Stomach (tissue), 8 donors: ENCODE measurements at regions not wholly inside any gene's neighbourhood (a gene's known extent, or its start where the extent isn't known, plus 50 kb on each side); places are given as distances from the start of the nearest gene placed in this dataset.

ENCODE experiments used
- DNase-seq, 2 donors: peaks; one replicate each; pipeline versions ENCODE4 v3.0.0 to v3.0.0-alpha.2; 2013 to 2019
- H3K27ac ChIP-seq, 5 donors: fragments of 200-600 bp in 4 of 5; sonication (generic) in 4 of 5; one replicate each; pipeline ENCODE4 v1.5.1; 2013 to 2019; ENCODE audit warnings: mild to moderate bottlenecking in 1 of 5, moderate library complexity in 1 of 5
- H3K27me3 ChIP-seq, 3 donors: fragments of 200-600 bp; sonication (generic); one replicate each; pipeline ENCODE4 v1.5.1; 2017 to 2019; ENCODE audit warnings: mixed run types in 1 of 3
- H3K36me3 ChIP-seq, 4 donors: fragments of 200-600 bp; sonication (generic); 1 replicate in 3 of 4; 2 replicates in 1 of 4; pipeline ENCODE4 v1.5.1; 2016 to 2019
- H3K4me1 ChIP-seq, 4 donors: fragments of 200-600 bp; sonication (generic); one replicate each; pipeline ENCODE4 v1.5.1; 2016 to 2019
- H3K4me3 ChIP-seq, 4 donors: fragments of 200-600 bp; sonication (generic) in 3 of 4; one replicate each; pipeline ENCODE4 v1.5.1; 2016 to 2019; ENCODE audit warnings: mild to moderate bottlenecking in 1 of 4
- H3K9me3 ChIP-seq, 4 donors: fragments of 200-600 bp; sonication (generic); one replicate each; pipeline ENCODE4 v1.5.1; 2016 to 2019
- EP300 ChIP-seq: sonication (generic); formaldehyde crosslinking; IDR thresholded peaks from one replicate; pipeline ENCODE4 v1.6.1; 2017; ENCODE audit warnings: antibody characterized with exemption
- POLR2A ChIP-seq, 4 donors: fragments of 450-650 bp; IDR thresholded peaks; one replicate each; pipeline ENCODE4 v1.6.1; 2016; ENCODE audit warnings: antibody characterized with exemption in 4 of 4, control low read depth in 2 of 4, mild to moderate bottlenecking in 1 of 4, moderate library complexity in 1 of 4
- POLR2AphosphoS5 ChIP-seq, 3 donors: sonication (generic); formaldehyde crosslinking; IDR thresholded peaks; one replicate each; pipeline ENCODE4 v1.6.1; 2016; ENCODE audit warnings: antibody characterized with exemption in 3 of 3
- WGBS, 5 donors: extraction: QIAGEN DNeasy Blood & Tissue Kit in 3 of 5; methylation state at CpG; one replicate each; pipeline versions ENCODE4 v1.1.5 to v1.1.7; 2013 to 2018; 5-methylcytosine and 5-hydroxymethylcytosine counted together
- intact Hi-C: fragments of 100-400 bp; cut with DNase I; formaldehyde crosslinking; loops from one replicate; pipeline ENCODE4 v1.15.1; 2023; ENCODE audit warnings: low total_unique reads
- TF ChIP-seq, protein P1 (sequence below), 7 experiments: fragments of 450-650 bp in 4 of 7; fragments of 200-600 bp in 3 of 7; sonication (generic) in 3 of 7; IDR thresholded peaks; one replicate each; pipeline ENCODE4 v1.5.1; 2016 to 2019; ENCODE audit warnings: antibody characterized with exemption in 7 of 7, control low read depth in 2 of 7, mild to moderate bottlenecking in 1 of 7
- donor health status: healthy with polysubstance abuse.
- donor health status: Bipolar disorder and iron deficiency.
- donor health status: healthy.

DNA sequence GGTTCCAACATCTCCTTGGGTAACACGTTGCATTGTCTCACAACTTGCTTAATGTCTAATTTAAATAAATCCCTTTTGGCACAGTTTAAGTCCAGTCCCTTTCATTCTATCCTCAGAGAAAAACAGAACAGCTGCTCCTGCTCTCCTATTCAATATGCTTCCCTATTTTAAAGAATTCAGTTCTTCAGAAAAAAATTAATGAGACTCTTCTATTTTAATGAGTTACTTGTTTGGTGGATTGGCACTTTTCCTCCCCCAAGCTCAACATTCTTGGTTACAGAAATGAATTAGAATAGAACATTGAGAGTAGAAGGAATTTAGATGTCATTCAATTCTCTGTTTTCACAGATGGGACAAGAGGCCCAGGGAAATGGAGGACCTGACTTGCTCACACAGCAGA, 116.9 kb upstream of the ATP8B1 start:
- H3K4me1 ChIP-seq, result peaks cover 0 to 17% (median 12%) of the 10 kb centered on the region in 4 donors
- no peaks in the 10 kb centered on the region for H3K27me3 ChIP-seq
- intact Hi-C loops, result no loop called here
- WGBS, 5 donors, result 68 to 91% (median 78%) methylated on average over 1 of the region's 1 CpG
- no peak for TF ChIP-seq POLR2A (IDR thresholded peaks at IDR 0.05)
- TF ChIP-seq, protein P1, sequence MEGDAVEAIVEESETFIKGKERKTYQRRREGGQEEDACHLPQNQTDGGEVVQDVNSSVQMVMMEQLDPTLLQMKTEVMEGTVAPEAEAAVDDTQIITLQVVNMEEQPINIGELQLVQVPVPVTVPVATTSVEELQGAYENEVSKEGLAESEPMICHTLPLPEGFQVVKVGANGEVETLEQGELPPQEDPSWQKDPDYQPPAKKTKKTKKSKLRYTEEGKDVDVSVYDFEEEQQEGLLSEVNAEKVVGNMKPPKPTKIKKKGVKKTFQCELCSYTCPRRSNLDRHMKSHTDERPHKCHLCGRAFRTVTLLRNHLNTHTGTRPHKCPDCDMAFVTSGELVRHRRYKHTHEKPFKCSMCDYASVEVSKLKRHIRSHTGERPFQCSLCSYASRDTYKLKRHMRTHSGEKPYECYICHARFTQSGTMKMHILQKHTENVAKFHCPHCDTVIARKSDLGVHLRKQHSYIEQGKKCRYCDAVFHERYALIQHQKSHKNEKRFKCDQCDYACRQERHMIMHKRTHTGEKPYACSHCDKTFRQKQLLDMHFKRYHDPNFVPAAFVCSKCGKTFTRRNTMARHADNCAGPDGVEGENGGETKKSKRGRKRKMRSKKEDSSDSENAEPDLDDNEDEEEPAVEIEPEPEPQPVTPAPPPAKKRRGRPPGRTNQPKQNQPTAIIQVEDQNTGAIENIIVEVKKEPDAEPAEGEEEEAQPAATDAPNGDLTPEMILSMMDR (IDR thresholded peaks at IDR 0.05), result no peak
- TF ChIP-seq POLR2AphosphoS5 (IDR thresholded peaks at IDR 0.05), result no peak
- TF ChIP-seq EP300, result no peak
- H3K9me3 ChIP-seq, result no peaks in the 10 kb centered on the region
- no peak overlapping the region for H3K27ac ChIP-seq
- H3K4me3 ChIP-seq, result no peak overlapping the region
- no peaks in the 10 kb centered on the region for H3K36me3 ChIP-seq
- no peak for DNase-seq

DNA sequence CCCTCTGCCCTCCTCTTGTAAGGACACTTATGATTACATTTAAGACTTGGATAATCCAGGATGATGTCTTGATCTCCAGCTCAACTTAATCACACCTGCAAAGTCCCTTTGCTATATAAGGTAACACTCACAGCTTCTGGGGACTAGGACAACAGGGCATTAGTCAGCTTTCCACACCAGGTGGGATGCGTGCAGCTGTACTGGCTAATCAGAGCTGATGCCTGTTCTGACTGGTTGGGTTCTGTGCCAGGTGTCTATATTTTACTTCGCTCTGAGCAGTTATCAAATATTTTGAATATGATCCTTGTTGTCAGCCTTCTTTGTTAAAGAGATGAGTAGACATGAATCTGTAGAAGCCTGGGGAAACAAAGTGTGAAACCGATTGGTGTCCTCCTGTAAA, 115.5 kb upstream of the ATP8B1 start:
- Histone ChIP-seq H3K36me3 (no peaks in the 10 kb centered on the region), H3K9me3 (no peaks in the 10 kb centered on the region), H3K27me3 (no peaks in the 10 kb centered on the region), H3K27ac (no peak overlapping the region), H3K4me1 (peaks cover 0 to 20% (median 15%) of the 10 kb centered on the region in 4 donors), H3K4me3 (no peak overlapping the region)
- intact Hi-C loops, result no loop called here
- TF ChIP-seq EP300 (no peak), POLR2A (IDR thresholded peaks at IDR 0.05) (no peak), POLR2AphosphoS5 (IDR thresholded peaks at IDR 0.05) (no peak)
- TF ChIP-seq, protein P1 (IDR thresholded peaks at IDR 0.05), result no peak
- DNase-seq, result no peak
- WGBS, 5 donors, result 67 to 91% (median 85%) methylated on average over 3 of the region's 3 CpGs

DNA sequence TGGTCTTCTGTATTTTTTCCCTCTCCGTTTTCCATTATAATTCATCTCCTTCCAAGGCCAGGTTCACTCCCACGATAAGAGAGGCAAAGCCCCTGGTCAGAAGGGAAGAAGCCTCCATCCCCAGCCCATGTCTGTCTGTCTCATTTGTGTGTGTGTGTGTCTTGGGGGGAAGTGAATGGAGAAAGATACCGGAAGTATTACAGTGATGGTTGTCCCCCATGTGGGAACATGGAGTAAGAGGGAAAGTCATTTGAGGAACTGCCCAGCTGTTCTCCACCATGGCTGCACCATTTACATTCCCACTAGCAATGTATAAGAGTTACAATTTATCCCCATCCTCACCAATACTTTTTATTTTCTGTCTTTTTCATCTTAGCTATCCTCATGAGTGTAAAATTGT, 113.6 kb upstream of the ATP8B1 start:
- no peak for DNase-seq
- Histone ChIP-seq H3K4me1 (peaks cover 0 to 20% (median 15%) of the 10 kb centered on the region in 4 donors), H3K27me3 (no peaks in the 10 kb centered on the region), H3K27ac (peak overlapping the region in 2 of 5 donors; percentile 57 to 71), H3K36me3 (no peaks in the 10 kb centered on the region), H3K4me3 (no peak overlapping the region), H3K9me3 (no peaks in the 10 kb centered on the region)
- no peak for TF ChIP-seq POLR2AphosphoS5 (IDR thresholded peaks at IDR 0.05)
- no peak for TF ChIP-seq POLR2A (IDR thresholded peaks at IDR 0.05)
- TF ChIP-seq, protein P1 (IDR thresholded peaks at IDR 0.05), result no peak
- TF ChIP-seq EP300, result no peak
- intact Hi-C loops, result no loop called here
- 77 to 90% (median 85%) methylated on average over 3 of the region's 3 CpGs for WGBS, 5 donors

DNA sequence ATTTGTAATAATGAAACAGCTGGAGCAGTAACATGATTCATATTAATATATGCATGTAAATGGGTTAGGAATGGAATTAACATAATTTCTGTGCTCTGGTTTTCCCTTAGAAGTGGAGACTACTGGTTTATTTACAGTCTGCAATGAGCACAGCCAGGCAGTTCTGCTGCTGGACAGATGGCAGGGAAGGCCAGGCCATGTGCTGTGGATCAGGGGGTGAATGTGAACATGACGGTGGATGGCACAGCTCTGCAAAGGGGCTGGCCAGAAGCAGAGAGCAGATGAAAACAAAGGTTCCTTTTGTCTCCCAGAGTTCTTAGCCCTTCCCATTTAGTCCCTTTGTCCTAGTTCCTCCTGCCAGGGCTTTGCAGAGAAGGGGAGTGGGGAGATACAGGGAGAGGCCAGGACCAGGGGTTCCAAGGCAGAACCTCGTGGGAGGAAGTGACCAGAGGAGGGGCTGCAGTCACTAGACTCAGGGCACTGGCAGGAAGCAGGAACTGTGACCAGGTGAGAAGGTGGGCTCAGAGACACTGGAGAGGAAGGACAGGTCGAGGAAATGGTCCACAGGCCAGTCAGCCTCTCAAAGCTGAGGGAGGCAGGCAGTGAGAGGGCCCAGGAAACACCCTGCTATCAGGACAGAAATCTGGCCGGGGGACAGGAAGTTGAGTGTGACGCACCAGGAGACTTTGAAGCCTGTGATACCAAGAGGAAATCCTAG, 112.9 kb upstream of the ATP8B1 start:
- Histone ChIP-seq H3K27me3 (no peaks in the 10 kb centered on the region), H3K4me1 (peaks cover 0 to 20% (median 15%) of the 10 kb centered on the region in 4 donors), H3K27ac (peak overlapping the region in 4 of 5 donors; percentile 8 to 72 (median 64)), H3K4me3 (no peak overlapping the region), H3K36me3 (no peaks in the 10 kb centered on the region), H3K9me3 (no peaks in the 10 kb centered on the region)
- intact Hi-C loops, result no loop called here
- no peak for TF ChIP-seq POLR2AphosphoS5 (IDR thresholded peaks at IDR 0.05)
- TF ChIP-seq POLR2A (IDR thresholded peaks at IDR 0.05), result no peak
- TF ChIP-seq EP300, result no peak
- TF ChIP-seq, protein P1 (IDR thresholded peaks at IDR 0.05), result no peak
- WGBS, 5 donors, result 32 to 42% (median 35%) methylated on average over 5 of the region's 5 CpGs
- DNase-seq, result peak in 1 of 2 donors; percentile 86
